AG04450 (cell line): ENCODE measurements at regions not wholly inside any gene's neighbourhood (a gene's known extent, or its start where the extent isn't known, plus 50 kb on each side); places are given as distances from the start of the nearest gene placed in this dataset.
"Not testable (repeated sequence)": the region's sequence is repeated elsewhere in the genome, so short reads cannot be mapped to it uniquely, and the experiment has no call there.

ENCODE experiments used
- CTCF ChIA-PET: fragments of 300-600, 350-600 bp; formaldehyde crosslinking; extraction: SDS; loops from one replicate; lab custom pipeline; 2022; ENCODE audit warnings: antibody characterized with exemption, inconsistent platforms; lab: Charles Lee
- POLR2A ChIA-PET: fragments of 350-600 bp; formaldehyde crosslinking; extraction: SDS; loops from one replicate; lab custom pipeline; 2021; ENCODE audit warnings: antibody characterized with exemption, inconsistent platforms; lab: Yijun Ruan, JAX
- DNase-seq: peaks from one replicate; pipeline ENCODE4 v3.0.0-alpha.2; 2011; ENCODE audit warnings: low read depth, low spot score
- H3K27ac ChIP-seq: one replicate; pipeline ENCODE4 v1.5.1; 2012; ENCODE audit warnings: low read depth, low read length, control low read depth
- H3K27me3 ChIP-seq: one replicate; pipeline ENCODE4 v1.6.0; 2012; ENCODE audit warnings: low read length; ENCODE audit not compliant: control insufficient read depth, insufficient read depth
- H3K4me3 ChIP-seq: 2 replicates; pipeline ENCODE4 v1.5.1; 2011; ENCODE audit warnings: mild to moderate bottlenecking, low read depth, low read length, control low read depth
- H3K9me3 ChIP-seq: 2 replicates; pipeline ENCODE4 v1.5.1; 2012; ENCODE audit warnings: low read length; ENCODE audit not compliant: control insufficient read depth, insufficient read depth
- TF ChIP-seq, protein P1 (sequence below): IDR thresholded peaks from 2 replicates; pipeline ENCODE4 v1.5.1; 2011; ENCODE audit warnings: low read depth, low read length, control low read depth, inconsistent platforms

DNA sequence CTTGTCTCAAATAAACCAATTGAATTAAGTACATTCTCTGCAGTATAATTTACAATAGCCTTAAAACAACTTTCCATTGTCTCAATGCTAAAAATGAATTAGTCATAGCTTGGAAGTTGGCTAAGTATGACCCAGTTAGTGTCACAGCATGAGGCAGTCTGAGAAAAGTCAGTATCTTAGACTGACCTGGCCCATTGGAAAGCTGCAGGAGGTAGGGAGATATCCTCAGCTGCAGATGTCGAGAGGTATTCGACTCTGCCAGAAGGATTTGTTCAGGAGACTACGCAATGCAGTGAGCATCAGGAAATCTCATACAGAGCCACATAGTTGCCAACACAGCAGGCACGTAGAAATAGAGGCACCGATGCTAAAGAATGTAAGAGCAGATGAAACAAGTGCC lies 350.9 kb upstream of the NRSN1 start:
- H3K27me3 ChIP-seq: no peaks in the 10 kb centered on the region
- no peak overlapping the region for H3K4me3 ChIP-seq
- CTCF ChIA-PET: no interaction called here
- DNase-seq: no peak
- POLR2A ChIA-PET: no interaction called here
- H3K27ac ChIP-seq: no peak overlapping the region
- TF ChIP-seq, protein P1, sequence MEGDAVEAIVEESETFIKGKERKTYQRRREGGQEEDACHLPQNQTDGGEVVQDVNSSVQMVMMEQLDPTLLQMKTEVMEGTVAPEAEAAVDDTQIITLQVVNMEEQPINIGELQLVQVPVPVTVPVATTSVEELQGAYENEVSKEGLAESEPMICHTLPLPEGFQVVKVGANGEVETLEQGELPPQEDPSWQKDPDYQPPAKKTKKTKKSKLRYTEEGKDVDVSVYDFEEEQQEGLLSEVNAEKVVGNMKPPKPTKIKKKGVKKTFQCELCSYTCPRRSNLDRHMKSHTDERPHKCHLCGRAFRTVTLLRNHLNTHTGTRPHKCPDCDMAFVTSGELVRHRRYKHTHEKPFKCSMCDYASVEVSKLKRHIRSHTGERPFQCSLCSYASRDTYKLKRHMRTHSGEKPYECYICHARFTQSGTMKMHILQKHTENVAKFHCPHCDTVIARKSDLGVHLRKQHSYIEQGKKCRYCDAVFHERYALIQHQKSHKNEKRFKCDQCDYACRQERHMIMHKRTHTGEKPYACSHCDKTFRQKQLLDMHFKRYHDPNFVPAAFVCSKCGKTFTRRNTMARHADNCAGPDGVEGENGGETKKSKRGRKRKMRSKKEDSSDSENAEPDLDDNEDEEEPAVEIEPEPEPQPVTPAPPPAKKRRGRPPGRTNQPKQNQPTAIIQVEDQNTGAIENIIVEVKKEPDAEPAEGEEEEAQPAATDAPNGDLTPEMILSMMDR: no peak
- H3K9me3 ChIP-seq: peaks cover 8% of the 10 kb centered on the region; the same call in 1 of the 2 replicates

DNA sequence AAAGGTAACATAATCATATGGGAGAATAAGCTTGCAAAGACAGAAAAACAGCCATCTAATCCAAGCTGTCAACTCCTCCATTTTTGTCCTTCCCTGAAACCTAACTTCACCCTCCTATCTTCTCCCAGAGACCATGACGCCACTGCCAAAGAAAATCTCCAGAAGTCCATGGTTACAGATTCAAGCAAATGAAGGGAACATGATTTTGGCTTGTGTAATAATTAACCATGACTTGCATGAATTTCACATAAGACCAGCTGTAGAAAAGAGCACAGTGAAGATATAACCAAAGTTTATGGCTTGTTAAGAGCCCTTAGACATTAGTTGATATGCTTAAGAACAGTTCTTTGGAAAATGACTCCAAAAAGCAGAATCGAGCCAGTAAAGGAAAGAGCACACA lies 342.1 kb upstream of the NRSN1 start:
- CTCF ChIA-PET: no interaction called here
- POLR2A ChIA-PET: no interaction called here
- no peaks in the 10 kb centered on the region for H3K9me3 ChIP-seq
- H3K4me3 ChIP-seq: no peak overlapping the region
- no peaks in the 10 kb centered on the region for H3K27me3 ChIP-seq
- TF ChIP-seq, protein P1: no peak
- no peak overlapping the region for H3K27ac ChIP-seq
- no peak for DNase-seq

DNA sequence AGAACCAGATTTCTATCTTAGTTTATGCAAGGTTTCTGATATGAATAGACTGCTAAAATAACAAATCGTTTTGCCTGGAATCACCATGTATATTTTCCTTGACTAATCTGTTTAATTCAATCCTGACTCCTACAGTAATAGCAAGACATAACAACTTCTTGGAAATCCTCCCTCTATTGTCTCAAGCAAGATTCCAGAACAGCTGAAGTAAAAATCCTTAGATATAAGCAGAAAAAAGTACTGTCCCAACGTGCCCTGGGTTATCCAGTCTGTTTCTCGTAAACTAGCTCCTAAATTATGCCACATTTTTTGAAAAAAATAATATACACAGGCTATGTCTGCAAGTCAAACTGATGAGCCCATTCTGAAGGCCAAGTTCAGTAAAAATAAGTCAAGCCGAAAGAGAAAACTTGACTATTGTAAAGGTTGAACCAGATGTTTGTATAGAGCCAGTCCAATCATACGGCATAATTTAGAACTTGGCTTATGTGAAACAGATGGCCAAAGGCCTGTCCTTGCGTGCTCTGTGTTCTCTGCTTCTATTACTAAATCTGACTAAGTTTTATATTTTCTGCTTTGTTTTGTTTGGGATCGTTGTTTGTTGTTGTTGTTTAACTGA lies 341.6 kb upstream of the NRSN1 start:
- H3K9me3 ChIP-seq: no peaks in the 10 kb centered on the region
- no peak overlapping the region for H3K4me3 ChIP-seq
- TF ChIP-seq, protein P1: no peak
- ChIA-PET POLR2A (no interaction called here), CTCF (no interaction called here)
- H3K27ac ChIP-seq: no peak overlapping the region
- DNase-seq: no peak
- H3K27me3 ChIP-seq: no peaks in the 10 kb centered on the region

GRCh38 chr6:23790756-23791155 lies 335.3 kb upstream of the NRSN1 start:
- Histone ChIP-seq H3K27ac (no peak overlapping the region), H3K9me3 (no peaks in the 10 kb centered on the region), H3K4me3 (no peak overlapping the region), H3K27me3 (no peaks in the 10 kb centered on the region)
- DNase-seq: no peak
- TF ChIP-seq, protein P1: no peak
- POLR2A ChIA-PET: no interaction called here
- CTCF ChIA-PET: no interaction called here

- no peaks in the 10 kb centered on the region for H3K27me3 ChIP-seq
- H3K27ac ChIP-seq: no peak overlapping the region
- TF ChIP-seq, protein P1: no peak
- DNase-seq: no peak
- ChIA-PET POLR2A (no interaction called here), CTCF (no interaction called here)
- no peak overlapping the region for H3K4me3 ChIP-seq
- peaks cover 3% of the 10 kb centered on the region; the same call in 1 of the 2 replicates for H3K9me3 ChIP-seq
These were observed 329.0 kb upstream of the NRSN1 start for GRCh38 chr6:23797041-23797440.

GRCh38 chr6:23804289-23804688 lies 321.7 kb upstream of the NRSN1 start:
- H3K9me3 ChIP-seq, POLR2A ChIA-PET, CTCF ChIA-PET, H3K27ac ChIP-seq, H3K4me3 ChIP-seq, H3K27me3 ChIP-seq, DNase-seq: not testable (repeated sequence)

DNA sequence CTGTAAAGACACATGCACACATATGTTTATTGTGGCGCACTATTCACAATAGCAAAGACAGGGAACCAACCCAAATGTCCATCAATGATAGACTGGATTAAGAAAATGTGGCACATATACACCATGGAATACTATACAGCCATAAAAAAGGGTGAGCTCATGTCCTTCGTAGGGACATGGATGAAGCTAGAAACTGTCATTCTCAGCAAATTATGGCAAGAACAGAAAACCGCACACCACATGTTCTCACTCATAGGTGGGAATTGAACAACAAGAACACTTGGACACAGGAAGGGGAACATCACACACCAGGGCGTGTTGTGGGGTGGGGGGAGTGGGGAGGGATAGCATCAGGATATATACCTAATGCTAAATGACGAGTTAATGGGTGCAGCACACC lies 304.9 kb upstream of the NRSN1 start:
- DNase-seq, H3K4me3 ChIP-seq, H3K27ac ChIP-seq, H3K27me3 ChIP-seq, POLR2A ChIA-PET, CTCF ChIA-PET, H3K9me3 ChIP-seq: not testable (repeated sequence)
